ENCODE measurements at regions not wholly inside any gene's neighbourhood (a gene's known extent, or its start where the extent isn't known, plus 50 kb on each side); places are given as distances from the start of the nearest gene placed in this dataset.

GRCh38 chr9:13990994-13991393 is 322.9 kb downstream of the NFIB start:
- ATAC-seq = no peak

More at GRCh38 chr9:13990994-13991393, 322.9 kb downstream of the NFIB start:
- H3K4me2 ChIP-seq = no peak overlapping the region
- H3K27ac Mint-ChIP-seq = no peak overlapping the region
- H3K4me1 Mint-ChIP-seq = peaks cover 3% of the 10 kb centered on the region; the same call in 1 of the 3 replicates
- peaks cover 5% of the 10 kb centered on the region for H3K9me3 Mint-ChIP-seq
- H3F3A ChIP-seq (replicated peaks; ENCODE audit: low read depth) = no peaks in the 10 kb centered on the region
- no peak for TF ChIP-seq ZNF331 (CRISPR knock-in tag; IDR thresholded peaks at IDR 0.05; ENCODE audit: low read depth)
- no peak for TF ChIP-seq NANOG (IDR thresholded peaks at IDR 0.05; ENCODE audit: borderline replicate concordance)
- TF ChIP-seq EZH2phosphoT487 (IDR thresholded peaks at IDR 0.05; ENCODE audit: unreplicated experiment) = no peak
- no peak for TF ChIP-seq STAT1 (IDR thresholded peaks at IDR 0.05; ENCODE audit: unreplicated experiment)
- no peak for TF ChIP-seq EZH2 (IDR thresholded peaks at IDR 0.05; ENCODE audit: low read depth, unreplicated experiment)
- no peak for TF ChIP-seq CREB1 (CRISPR knock-in tag; IDR thresholded peaks at IDR 0.05; ENCODE audit: low read depth)
- no peak for TF ChIP-seq ZNF462 (CRISPR knock-in tag; IDR thresholded peaks at IDR 0.05)
- TF ChIP-seq ETS1 (IDR thresholded peaks at IDR 0.05) = no peak
- no peak for TF ChIP-seq REST (IDR thresholded peaks at IDR 0.05; ENCODE audit: unreplicated experiment)
- TF ChIP-seq POLR2AphosphoS5 (IDR thresholded peaks at IDR 0.05; ENCODE audit: low read depth) = no peak
- TF ChIP-seq CTCF (conservative IDR thresholded peaks at IDR 0.05; ENCODE audit: low read depth in 2 of 2) = no peak
- no peak for TF ChIP-seq ZNF114 (CRISPR knock-in tag; IDR thresholded peaks at IDR 0.05)
- H3K36me3 ChIP-seq (ENCODE audit: insufficient read depth) = no peaks in the 10 kb centered on the region
- H4K20me1 ChIP-seq (replicated peaks; ENCODE audit: insufficient read depth) = no peaks in the 10 kb centered on the region
- no peak overlapping the region for H3K4me3 Mint-ChIP-seq
- no peak overlapping the region for H3K27ac ChIP-seq (ENCODE audit: low read depth)
- peaks cover 4% of the 10 kb centered on the region for H3K27me3 Mint-ChIP-seq (ENCODE audit: insufficient read depth, low read depth, poor library complexity)
- H3K79me2 ChIP-seq (replicated peaks; ENCODE audit: insufficient read depth) = no peaks in the 10 kb centered on the region
- H2AFZ ChIP-seq = no peak overlapping the region
- DNase-seq (ENCODE audit: low spot score) = no peak
- peaks cover 18% of the 10 kb centered on the region for H3K9me2 ChIP-seq (ENCODE audit: insufficient read depth)
- H3K36me3 Mint-ChIP-seq (ENCODE audit: low read depth) = peaks cover 6% of the 10 kb centered on the region; the same call in 1 of the 3 replicates
- no peak overlapping the region for H3K4me3 ChIP-seq
- no peaks in the 10 kb centered on the region for H3K27me3 ChIP-seq (ENCODE audit: insufficient read depth)
- H3K4me1 ChIP-seq (ENCODE audit: insufficient read depth) = no peaks in the 10 kb centered on the region

Data from GM23338 (cell line).